ENCODE measurements at regions not wholly inside any gene's neighbourhood (a gene's known extent, or its start where the extent isn't known, plus 50 kb on each side); places are given as distances from the start of the nearest gene placed in this dataset.

GRCh38 chr2:195055996-195056395 lies 601.0 kb upstream of the SLC39A10 start:
- TF ChIP-seq CTCF (IDR thresholded peaks at IDR 0.05) (no peak), MAX (IDR thresholded peaks at IDR 0.05) (no peak), HDAC2 (IDR thresholded peaks at IDR 0.05) (no peak), CBX2 (IDR thresholded peaks at IDR 0.05; ENCODE audit: borderline replicate concordance, low read depth) (no peak), RAD21 (conservative IDR thresholded peaks at IDR 0.05 in 1 of 2, IDR thresholded peaks at IDR 0.05 in 1 of 2) (no peak), MYC (IDR thresholded peaks at IDR 0.05; ENCODE audit: borderline replicate concordance, low read length) (no peak), POLR2A (IDR thresholded peaks at IDR 0.05; ENCODE audit: low read length) (no peak), USF2 (IDR thresholded peaks at IDR 0.05) (no peak), ZFP36 (IDR thresholded peaks at IDR 0.05; ENCODE audit: borderline replicate concordance, partially characterized antibody) (no peak), HMGXB4 (CRISPR knock-in tag; IDR thresholded peaks at IDR 0.05; ENCODE audit: borderline replicate concordance) (no peak), SMC3 (IDR thresholded peaks at IDR 0.05) (no peak), ELK1 (IDR thresholded peaks at IDR 0.05; ENCODE audit: low read depth, low read length) (no peak)
